GM21360 (cell line): ENCODE measurements at regions not wholly inside any gene's neighbourhood (a gene's known extent, or its start where the extent isn't known, plus 50 kb on each side); places are given as distances from the start of the nearest gene placed in this dataset.
"Not testable (repeated sequence)": the region's sequence is repeated elsewhere in the genome, so short reads cannot be mapped to it uniquely, and the experiment has no call there.

Experiments
- ATAC-seq: cut with Tn5 transposase; IDR thresholded peaks from one replicate; pipeline ENCODE4 v1.9.1; 2021; ENCODE audit warnings: mild to moderate bottlenecking, moderate library complexity; ENCODE audit not compliant: unreplicated experiment

GRCh38 chr6:9236443-9236842 is 801.1 kb upstream of the SLC35B3 start:
- ATAC-seq = no peak

- no peak for ATAC-seq
Observed at GRCh38 chr6:9233686-9234085, 798.3 kb upstream of the SLC35B3 start.

GRCh38 chr6:9233226-9233625 is 797.9 kb upstream of the SLC35B3 start:
- ATAC-seq = no peak

GRCh38 chr6:9225441-9225871 is 790.1 kb upstream of the SLC35B3 start:
- ATAC-seq = no peak

GRCh38 chr6:9224539-9224938 is 789.2 kb upstream of the SLC35B3 start:
- ATAC-seq = no peak

- ATAC-seq = not testable (repeated sequence)
Observed at GRCh38 chr6:9213717-9214116, 778.4 kb upstream of the SLC35B3 start.

GRCh38 chr6:9208966-9209365 is 773.6 kb upstream of the SLC35B3 start:
- ATAC-seq = no peak

GRCh38 chr6:9205645-9206044 is 770.3 kb upstream of the SLC35B3 start:
- ATAC-seq = no peak

GRCh38 chr6:9204171-9204570 is 768.8 kb upstream of the SLC35B3 start:
- ATAC-seq = no peak

GRCh38 chr6:9200712-9201111 is 765.4 kb upstream of the SLC35B3 start:
- ATAC-seq = no peak

GRCh38 chr6:9197726-9198125 is 762.4 kb upstream of the SLC35B3 start:
- no peak for ATAC-seq

GRCh38 chr6:9195322-9195721 is 760.0 kb upstream of the SLC35B3 start:
- no peak for ATAC-seq

- ATAC-seq = no peak
Observed at GRCh38 chr6:9192405-9192909, 757.1 kb upstream of the SLC35B3 start.

- no peak for ATAC-seq
Observed at GRCh38 chr6:9186148-9186547, 750.8 kb upstream of the SLC35B3 start.

- ATAC-seq = no peak
Observed at GRCh38 chr6:9178071-9178470, 742.7 kb upstream of the SLC35B3 start.

- no peak for ATAC-seq
Observed at GRCh38 chr6:9173229-9173628, 737.9 kb upstream of the SLC35B3 start.

GRCh38 chr6:9172096-9172495 is 736.8 kb upstream of the SLC35B3 start:
- ATAC-seq = no peak

- no peak for ATAC-seq
Observed at GRCh38 chr6:9168669-9169068, 733.3 kb upstream of the SLC35B3 start.

- ATAC-seq = no peak
Observed at GRCh38 chr6:9161731-9162130, 726.4 kb upstream of the SLC35B3 start.

- ATAC-seq = no peak
Observed at GRCh38 chr6:9159051-9159450, 723.7 kb upstream of the SLC35B3 start.

- no peak for ATAC-seq
Observed at GRCh38 chr6:9155836-9156235, 720.5 kb upstream of the SLC35B3 start.

- no peak for ATAC-seq
Observed at GRCh38 chr6:9143140-9143539, 707.8 kb upstream of the SLC35B3 start.

- no peak for ATAC-seq
Observed at GRCh38 chr6:9140951-9141460, 705.7 kb upstream of the SLC35B3 start.
